ENCODE measurements at regions not wholly inside any gene's neighbourhood (a gene's known extent, or its start where the extent isn't known, plus 50 kb on each side); places are given as distances from the start of the nearest gene placed in this dataset.

GRCh38 chr5:50559955-50560354, 106.5 kb upstream of the PARP8 start:
- TF ChIP-seq HDAC2 (IDR thresholded peaks at IDR 0.05; ENCODE audit: borderline replicate concordance in 1 of 2, low read depth in 2 of 2, low read length in 2 of 2) (no peak), CBX8 (IDR thresholded peaks at IDR 0.05; ENCODE audit: borderline replicate concordance, low read depth, low read length) (no peak), RBBP5 (IDR thresholded peaks at IDR 0.05; ENCODE audit: borderline replicate concordance, low read depth, low read length) (no peak), NRF1 (IDR thresholded peaks at IDR 0.05; ENCODE audit: low read depth, low read length) (no peak), CREB1 (IDR thresholded peaks at IDR 0.05) (no peak), EZH2 (IDR thresholded peaks at IDR 0.05; ENCODE audit: low read depth, low read length, severe bottlenecking) (no peak), SIN3A (conservative IDR thresholded peaks at IDR 0.05 in 1 of 2, IDR thresholded peaks at IDR 0.05 in 1 of 2; ENCODE audit: low read depth in 1 of 2, low read length in 2 of 2) (no peak), GABPA (IDR thresholded peaks at IDR 0.05; ENCODE audit: borderline replicate concordance, insufficient read depth, low read length) (no peak), FOSL1 (IDR thresholded peaks at IDR 0.05; ENCODE audit: insufficient read depth, low read depth, low read length) (no peak), ASH2L (IDR thresholded peaks at IDR 0.05; ENCODE audit: low read length) (no peak), JUND (IDR thresholded peaks at IDR 0.05; ENCODE audit: low read length) (no peak), RAD21 (IDR thresholded peaks at IDR 0.05 in 1 of 2, conservative IDR thresholded peaks at IDR 0.05 in 1 of 2; ENCODE audit: low read depth in 2 of 2, low read length in 2 of 2) (no peak), RFX5 (IDR thresholded peaks at IDR 0.05; ENCODE audit: borderline replicate concordance, low read depth, low read length) (no peak)
- TF ChIP-seq, protein P1, sequence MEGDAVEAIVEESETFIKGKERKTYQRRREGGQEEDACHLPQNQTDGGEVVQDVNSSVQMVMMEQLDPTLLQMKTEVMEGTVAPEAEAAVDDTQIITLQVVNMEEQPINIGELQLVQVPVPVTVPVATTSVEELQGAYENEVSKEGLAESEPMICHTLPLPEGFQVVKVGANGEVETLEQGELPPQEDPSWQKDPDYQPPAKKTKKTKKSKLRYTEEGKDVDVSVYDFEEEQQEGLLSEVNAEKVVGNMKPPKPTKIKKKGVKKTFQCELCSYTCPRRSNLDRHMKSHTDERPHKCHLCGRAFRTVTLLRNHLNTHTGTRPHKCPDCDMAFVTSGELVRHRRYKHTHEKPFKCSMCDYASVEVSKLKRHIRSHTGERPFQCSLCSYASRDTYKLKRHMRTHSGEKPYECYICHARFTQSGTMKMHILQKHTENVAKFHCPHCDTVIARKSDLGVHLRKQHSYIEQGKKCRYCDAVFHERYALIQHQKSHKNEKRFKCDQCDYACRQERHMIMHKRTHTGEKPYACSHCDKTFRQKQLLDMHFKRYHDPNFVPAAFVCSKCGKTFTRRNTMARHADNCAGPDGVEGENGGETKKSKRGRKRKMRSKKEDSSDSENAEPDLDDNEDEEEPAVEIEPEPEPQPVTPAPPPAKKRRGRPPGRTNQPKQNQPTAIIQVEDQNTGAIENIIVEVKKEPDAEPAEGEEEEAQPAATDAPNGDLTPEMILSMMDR (IDR thresholded peaks at IDR 0.05; ENCODE audit: control extremely low read depth in 1 of 3, insufficient read depth in 1 of 3, low read depth in 1 of 3, low read length in 3 of 3) = no peak
